ENCODE measurements at regions not wholly inside any gene's neighbourhood (a gene's known extent, or its start where the extent isn't known, plus 50 kb on each side); places are given as distances from the start of the nearest gene placed in this dataset.

DNA sequence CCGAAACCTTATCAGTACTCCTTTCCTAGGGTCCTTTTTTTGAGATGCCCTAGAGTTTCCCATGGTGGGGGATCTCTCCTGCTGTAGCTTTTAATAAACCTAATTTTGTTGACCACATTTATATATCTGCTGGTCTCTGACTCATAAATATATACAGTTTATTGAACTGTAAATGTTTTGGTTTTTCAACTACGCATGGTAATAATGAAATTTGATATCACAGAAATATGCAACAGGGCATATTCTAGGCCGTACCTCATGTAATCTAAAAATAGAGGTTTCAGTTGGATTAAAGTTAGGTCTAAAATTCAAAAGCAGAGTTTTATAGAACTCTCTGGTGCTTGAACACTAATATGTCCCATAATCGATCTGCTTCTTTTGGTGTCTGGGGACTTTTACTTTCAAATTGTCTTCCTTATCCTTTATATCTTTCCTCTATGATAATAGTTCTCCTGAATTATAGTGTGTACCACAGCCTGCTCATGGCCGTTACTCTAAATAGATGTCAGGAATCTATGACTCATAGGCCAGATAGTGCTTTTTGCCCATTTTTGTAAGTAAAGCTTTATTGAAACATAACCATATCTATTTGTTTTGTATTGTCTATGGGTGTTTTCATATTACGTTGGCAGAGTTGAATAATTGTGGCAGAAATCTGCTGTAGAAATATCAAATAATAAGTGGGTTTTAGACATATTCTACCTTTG, 324.8 kb upstream of the PCDH9 start:
- DNase-seq (ENCODE audit: low read depth in 1 of 2, low spot score in 2 of 2): no peak
- no peak overlapping the region for H3K14ac ChIP-seq (ENCODE audit: insufficient read length)
- H3K27me3 ChIP-seq (replicated peaks in 1 of 4; ENCODE audit: control insufficient read depth in 3 of 4, extremely low read depth in 1 of 4, insufficient read depth in 3 of 4, low read length in 3 of 4): no peaks in the 10 kb centered on the region
- H3K4me2 ChIP-seq (ENCODE audit: insufficient read depth in 1 of 2, low read depth in 2 of 2, low read length in 2 of 2): no peak overlapping the region
- no peak overlapping the region for H2BK15ac ChIP-seq (ENCODE audit: low read length)
- no peaks in the 10 kb centered on the region for H3K79me1 ChIP-seq (ENCODE audit: low read depth, low read length)
- no peak overlapping the region for H2BK12ac ChIP-seq (ENCODE audit: low read depth, low read length)
- H2BK5ac ChIP-seq (ENCODE audit: low read depth, low read length): no peak overlapping the region
- POLR2A ChIA-PET (ENCODE audit: partially characterized antibody): no interaction called here
- 95% methylated on average over 6 of the region's 6 CpGs; no CpG with 5 or more reads in 1 of the 2 experiments for WGBS, 2 experiments (ENCODE audit: extremely low coverage in 1 of 2, insufficient coverage in 1 of 2, insufficient read length in 1 of 2, insufficient replicate concordance in 2 of 2, low coverage in 1 of 2, low lambda C conversion rate in 2 of 2, missing lambda C conversion rate in 1 of 2)
- H3K56ac ChIP-seq (replicated peaks; ENCODE audit: insufficient read length, low read depth, low read length): no peak overlapping the region
- H4K5ac ChIP-seq (ENCODE audit: insufficient read length, low read depth, low read length): no peak overlapping the region
- H3K4ac ChIP-seq (replicated peaks; ENCODE audit: insufficient read length, low read depth, low read length): no peak overlapping the region
- H2BK20ac ChIP-seq (ENCODE audit: low read length): no peak overlapping the region
- H2BK120ac ChIP-seq (replicated peaks; ENCODE audit: low read depth, low read length): no peak overlapping the region
- H3K23me2 ChIP-seq (ENCODE audit: low read depth, low read length): no peaks in the 10 kb centered on the region
- TF ChIP-seq YY1 (IDR thresholded peaks at IDR 0.05; ENCODE audit: low read depth, low read length) (no peak), POLR2AphosphoS5 (IDR thresholded peaks at IDR 0.05; ENCODE audit: low read depth, low read length) (no peak), RNF2 (IDR thresholded peaks at IDR 0.05; ENCODE audit: borderline replicate concordance, low read depth, low read length, missing control alignments, poor library complexity, severe bottlenecking) (no peak), CHD2 (IDR thresholded peaks at IDR 0.05; ENCODE audit: low read length) (no peak), TAF1 (IDR thresholded peaks at IDR 0.05; ENCODE audit: low read depth, low read length) (no peak), JUND (IDR thresholded peaks at IDR 0.05; ENCODE audit: low read length) (no peak)
- TF ChIP-seq, protein P1, sequence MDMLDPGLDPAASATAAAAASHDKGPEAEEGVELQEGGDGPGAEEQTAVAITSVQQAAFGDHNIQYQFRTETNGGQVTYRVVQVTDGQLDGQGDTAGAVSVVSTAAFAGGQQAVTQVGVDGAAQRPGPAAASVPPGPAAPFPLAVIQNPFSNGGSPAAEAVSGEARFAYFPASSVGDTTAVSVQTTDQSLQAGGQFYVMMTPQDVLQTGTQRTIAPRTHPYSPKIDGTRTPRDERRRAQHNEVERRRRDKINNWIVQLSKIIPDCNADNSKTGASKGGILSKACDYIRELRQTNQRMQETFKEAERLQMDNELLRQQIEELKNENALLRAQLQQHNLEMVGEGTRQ (IDR thresholded peaks at IDR 0.05; ENCODE audit: low read length): no peak
- no peak overlapping the region for H4K91ac ChIP-seq (replicated peaks; ENCODE audit: insufficient read length, low read length)
- no peaks in the 10 kb centered on the region for H3K79me2 ChIP-seq (ENCODE audit: control insufficient read depth in 1 of 2, insufficient read depth in 2 of 2, low read length in 2 of 2)
- H3K27ac ChIP-seq (ENCODE audit: low read depth, low read length): no peak overlapping the region
- no peaks in the 10 kb centered on the region for H3K36me3 ChIP-seq (ENCODE audit: control insufficient read depth in 2 of 4, insufficient read depth in 4 of 4, low read length in 3 of 4)
- H3K4me3 ChIP-seq (ENCODE audit: extremely low read depth in 1 of 4, insufficient read depth in 2 of 4, low read depth in 3 of 4, low read length in 4 of 4): no peak overlapping the region
- CTCF ChIA-PET (ENCODE audit: partially characterized antibody): interaction anchor here (0.6 kb wide), 1 partner anchor 33 kb away, joined by 3 read pairs; no protein-coding TSS in a partner anchor
- H3K9me3 ChIP-seq (ENCODE audit: insufficient read depth in 2 of 2, low read depth in 1 of 2, low read length in 1 of 2): peaks cover 7 to 10% of the 10 kb centered on the region in 2 experiments; a peak in 1 of 4 replicates
- no peak overlapping the region for H3K18ac ChIP-seq (ENCODE audit: extremely low read depth, low read length)
- H2AK5ac ChIP-seq (ENCODE audit: low read depth, low read length): no peak overlapping the region
- no peaks in the 10 kb centered on the region for H3K4me1 ChIP-seq (replicated peaks in 1 of 4; ENCODE audit: control insufficient read depth in 3 of 4, insufficient read depth in 4 of 4, low read length in 3 of 4)
- H4K20me1 ChIP-seq (replicated peaks in 1 of 2; ENCODE audit: control insufficient read depth in 1 of 2, insufficient read depth in 2 of 2, low read length in 2 of 2): no peaks in the 10 kb centered on the region
- no peak overlapping the region for H2AFZ ChIP-seq (ENCODE audit: low read length)
- FAIRE-seq: no peak
- H3K9ac ChIP-seq (replicated peaks in 1 of 4; ENCODE audit: extremely low read depth in 1 of 4, low read depth in 3 of 4, low read length in 3 of 4): no peak overlapping the region
- no peak overlapping the region for H4K8ac ChIP-seq (ENCODE audit: extremely low read depth, insufficient read depth, low read length)
- H3K23ac ChIP-seq (ENCODE audit: insufficient read length): no peak overlapping the region

Measured in H1 (cell line).